Gastroesophageal sphincter (tissue), 4 donors: ENCODE measurements at regions not wholly inside any gene's neighbourhood (a gene's known extent, or its start where the extent isn't known, plus 50 kb on each side); places are given as distances from the start of the nearest gene placed in this dataset.

Experiments
- ATAC-seq: fragments of 150-250 bp; one replicate; pipeline ENCODE4 v1.9.1; 2016; ENCODE audit warnings: mild to moderate bottlenecking, moderate library complexity
- H3K27ac ChIP-seq, 4 donors: fragments of 200-600 bp; sonication (generic) in 3 of 4; 1 replicate in 3 of 4; 2 replicates in 1 of 4; pipeline ENCODE4 v1.5.1; 2016 to 2019
- H3K27me3 ChIP-seq: fragments of 200-600 bp; sonication (generic); one replicate; pipeline ENCODE4 v1.5.1; 2019
- H3K36me3 ChIP-seq, 2 donors: fragments of 200-600 bp; sonication (generic); one replicate each; pipeline ENCODE4 v1.5.1; 2019; ENCODE audit warnings: control low read depth in 1 of 2
- H3K4me1 ChIP-seq, 3 donors: fragments of 200-600 bp; sonication (generic); 1 replicate in 2 of 3; 2 replicates in 1 of 3; pipeline ENCODE4 v1.5.1; 2016 to 2019; ENCODE audit warnings: control low read depth in 2 of 3
- H3K4me3 ChIP-seq, 2 donors: fragments of 200-600 bp; sonication (generic); one replicate each; pipeline ENCODE4 v1.5.1; 2019; ENCODE audit warnings: mild to moderate bottlenecking in 1 of 2, moderate library complexity in 1 of 2
- H3K9me3 ChIP-seq, 3 donors: fragments of 200-600 bp; sonication (generic); one replicate each; pipeline ENCODE4 v1.5.1; 2017 to 2019; ENCODE audit warnings: control low read depth in 2 of 3
- CTCF ChIP-seq, 4 experiments: fragments of 200-600 bp in 2 of 4; fragments of 450-650 bp in 2 of 4; sonication (generic) in 1 of 4; IDR thresholded peaks; one replicate each; pipeline ENCODE4 v1.5.1; 2017 to 2019; ENCODE audit warnings: antibody characterized with exemption in 4 of 4, mild to moderate bottlenecking in 2 of 4, moderate library complexity in 2 of 4
- EP300 ChIP-seq: sonication (generic); formaldehyde crosslinking; IDR thresholded peaks from one replicate; pipeline ENCODE4 v1.6.1; 2017; ENCODE audit warnings: antibody characterized with exemption, mild to moderate bottlenecking
- POLR2A ChIP-seq, 2 donors: fragments of 450-650 bp; IDR thresholded peaks; one replicate each; pipeline ENCODE4 v1.6.1; 2017; ENCODE audit warnings: antibody characterized with exemption in 2 of 2, mild to moderate bottlenecking in 2 of 2, moderate library complexity in 1 of 2
- POLR2AphosphoS5 ChIP-seq: sonication (generic); formaldehyde crosslinking; IDR thresholded peaks from one replicate; pipeline ENCODE4 v1.6.1; 2017; ENCODE audit warnings: antibody characterized with exemption
- WGBS, 2 donors: methylation state at CpG; one replicate each; pipeline ENCODE4 v1.1.5; 2018; ENCODE audit warnings: low coverage in 1 of 2; 5-methylcytosine and 5-hydroxymethylcytosine counted together

- H3K4me1 ChIP-seq, result no peaks in the 10 kb centered on the region
- ATAC-seq, result no peak
- H3K9me3 ChIP-seq, result no peaks in the 10 kb centered on the region
- WGBS, 2 donors, result 47 to 62% methylated on average over 3 of the region's 3 CpGs
- TF ChIP-seq CTCF (IDR thresholded peaks at IDR 0.05) (no peak), POLR2AphosphoS5 (no peak), POLR2A (IDR thresholded peaks at IDR 0.05) (no peak), EP300 (no peak)
- H3K4me3 ChIP-seq, result no peak overlapping the region
- no peaks in the 10 kb centered on the region for H3K36me3 ChIP-seq
- H3K27ac ChIP-seq, result no peak overlapping the region
- H3K27me3 ChIP-seq, result no peaks in the 10 kb centered on the region
These were observed 189.7 kb upstream of the SLC27A6 start for GRCh38 chr5:128775558-128775957.

- Histone ChIP-seq H3K27ac (no peak overlapping the region), H3K9me3 (no peaks in the 10 kb centered on the region), H3K4me3 (no peak overlapping the region), H3K4me1 (peaks cover 0 to 3% (median 0%) of the 10 kb centered on the region in 3 donors), H3K27me3 (no peaks in the 10 kb centered on the region), H3K36me3 (no peaks in the 10 kb centered on the region)
- 100% methylated on average over 1 of the region's 1 CpG for WGBS, 2 donors
- ATAC-seq, result no peak
- TF ChIP-seq CTCF (IDR thresholded peaks at IDR 0.05) (no peak), POLR2AphosphoS5 (no peak), POLR2A (IDR thresholded peaks at IDR 0.05) (no peak), EP300 (no peak)
These were observed 188.2 kb upstream of the SLC27A6 start for GRCh38 chr5:128777052-128777451.

- ATAC-seq, result no peak
- TF ChIP-seq POLR2AphosphoS5 (no peak), POLR2A (IDR thresholded peaks at IDR 0.05) (no peak), CTCF (IDR thresholded peaks at IDR 0.05) (no peak), EP300 (no peak)
- 36 to 56% methylated on average over 4 to 5 of the region's 5 CpGs for WGBS, 2 donors
These were observed 186.8 kb upstream of the SLC27A6 start for GRCh38 chr5:128778474-128778873.

GRCh38 chr5:128782446-128782845, 182.8 kb upstream of the SLC27A6 start:
- peak; percentile 77 for ATAC-seq
- 3 to 8% methylated on average over 3 to 4 of the region's 4 CpGs for WGBS, 2 donors
- H3K27ac ChIP-seq, result peak overlapping the region in 3 of 4 donors; percentile 35 to 54 (median 45)

More at GRCh38 chr5:128778474-128778873, 186.8 kb upstream of the SLC27A6 start:
- Histone ChIP-seq H3K36me3 (no peaks in the 10 kb centered on the region), H3K9me3 (no peaks in the 10 kb centered on the region), H3K27ac (no peak overlapping the region), H3K4me1 (peaks cover 3 to 12% (median 3%) of the 10 kb centered on the region in 3 donors), H3K27me3 (no peaks in the 10 kb centered on the region), H3K4me3 (no peak overlapping the region)

GRCh38 chr5:128784726-128785125, 180.6 kb upstream of the SLC27A6 start:
- no peak for TF ChIP-seq EP300
- TF ChIP-seq POLR2A (IDR thresholded peaks at IDR 0.05), result no peak
- TF ChIP-seq CTCF (IDR thresholded peaks at IDR 0.05), result no peak
- TF ChIP-seq POLR2AphosphoS5, result no peak
- H3K4me1 ChIP-seq, result peaks cover 3 to 12% (median 3%) of the 10 kb centered on the region in 3 donors
- no peaks in the 10 kb centered on the region for H3K27me3 ChIP-seq
- no peak overlapping the region for H3K27ac ChIP-seq
- no peak overlapping the region for H3K4me3 ChIP-seq
- H3K9me3 ChIP-seq, result no peaks in the 10 kb centered on the region
- 93 to 100% methylated on average over 1 of the region's 1 CpG for WGBS, 2 donors
- no peaks in the 10 kb centered on the region for H3K36me3 ChIP-seq
- no peak for ATAC-seq

More at GRCh38 chr5:128782446-128782845, 182.8 kb upstream of the SLC27A6 start:
- H3K9me3 ChIP-seq, result no peaks in the 10 kb centered on the region
- no peaks in the 10 kb centered on the region for H3K36me3 ChIP-seq
- H3K4me3 ChIP-seq, result no peak overlapping the region
- TF ChIP-seq EP300 (no peak), POLR2AphosphoS5 (no peak)
- H3K4me1 ChIP-seq, result peaks cover 3 to 12% (median 3%) of the 10 kb centered on the region in 3 donors
- H3K27me3 ChIP-seq, result no peaks in the 10 kb centered on the region
